Ishikawa (cell line): ENCODE measurements at regions not wholly inside any gene's neighbourhood (a gene's known extent, or its start where the extent isn't known, plus 50 kb on each side); places are given as distances from the start of the nearest gene placed in this dataset.

Experiments
- CEBPB ChIP-seq: IDR thresholded peaks from 2 replicates; pipeline ENCODE4 v1.6.1; 2012
- CREB1 ChIP-seq: IDR thresholded peaks from 2 replicates; pipeline ENCODE4 v1.6.1; 2012; ENCODE audit warnings: low read depth
- EGR1 ChIP-seq: IDR thresholded peaks from 2 replicates; pipeline ENCODE4 v1.6.1; 2012
- EP300 ChIP-seq: IDR thresholded peaks from 2 replicates; pipeline ENCODE4 v1.6.1; 2012; ENCODE audit warnings: borderline replicate concordance
- FOXM1 ChIP-seq: IDR thresholded peaks from 2 replicates; pipeline ENCODE4 v1.6.1; 2012; ENCODE audit warnings: low read depth, borderline replicate concordance
- MAX ChIP-seq: IDR thresholded peaks from 2 replicates; pipeline ENCODE4 v1.6.1; 2012
- NFIC ChIP-seq: IDR thresholded peaks from 2 replicates; pipeline ENCODE4 v1.6.1; 2012
- RAD21 ChIP-seq: IDR thresholded peaks from 2 replicates; pipeline ENCODE4 v1.6.1; 2012; ENCODE audit warnings: low read depth
- REST ChIP-seq: IDR thresholded peaks from 2 replicates; pipeline ENCODE4 v1.6.1; 2012; ENCODE audit warnings: low read depth, mild to moderate bottlenecking
- TAF1 ChIP-seq: IDR thresholded peaks from 2 replicates; pipeline ENCODE4 v1.6.1; 2012; ENCODE audit warnings: low read depth, mild to moderate bottlenecking
- TCF12 ChIP-seq: IDR thresholded peaks from 2 replicates; pipeline ENCODE4 v1.6.1; 2012; ENCODE audit warnings: low read depth
- TEAD4 ChIP-seq: IDR thresholded peaks from 2 replicates; pipeline ENCODE4 v1.6.1; 2012
- YY1 ChIP-seq: IDR thresholded peaks from 2 replicates; pipeline ENCODE4 v1.6.1; 2012; ENCODE audit warnings: low read depth
- ZBTB7A ChIP-seq: IDR thresholded peaks from 2 replicates; pipeline ENCODE4 v1.6.1; 2012; ENCODE audit warnings: low read depth
- TF ChIP-seq, protein P1 (sequence below): IDR thresholded peaks from 2 replicates; pipeline ENCODE4 v1.6.1; 2012

DNA sequence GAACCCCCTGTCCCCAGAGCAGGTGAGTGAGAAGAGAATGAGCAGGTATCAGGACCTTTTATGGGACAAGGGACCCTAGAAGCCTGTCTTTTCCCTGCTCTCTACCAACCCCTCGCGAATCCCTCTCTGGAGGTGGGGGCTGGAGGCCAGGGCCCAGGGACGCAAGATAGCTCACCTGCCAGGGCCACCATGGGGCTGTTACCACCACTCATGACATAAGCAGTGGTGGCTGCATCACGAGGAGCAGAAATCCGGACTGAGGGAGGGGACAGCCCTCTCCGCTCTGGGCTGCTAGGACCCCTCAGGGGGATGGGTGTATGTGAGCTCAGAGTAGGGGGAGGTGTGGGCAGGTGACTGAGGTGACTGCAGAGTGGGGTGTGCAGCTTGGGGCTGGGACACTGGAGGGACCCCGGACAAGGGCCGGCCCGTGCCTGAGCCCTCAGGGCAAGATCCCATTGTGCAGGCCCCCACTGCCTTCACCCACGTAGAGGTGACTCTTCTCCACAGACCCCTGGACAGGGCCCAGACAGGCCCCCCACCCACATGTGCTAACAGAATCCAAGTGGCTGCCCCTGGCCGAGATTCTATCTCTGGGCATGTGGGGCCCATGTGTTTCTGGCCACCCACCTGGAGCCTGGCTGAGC is 190.6 kb downstream of the TBC1D2B start:
- TF ChIP-seq TAF1, result no peak
- no peak for TF ChIP-seq ZBTB7A
- TF ChIP-seq YY1, result no peak
- TF ChIP-seq RAD21, result no peak
- no peak for TF ChIP-seq NFIC
- no peak for TF ChIP-seq EP300
- TF ChIP-seq EGR1, result no peak
- TF ChIP-seq TCF12, result no peak
- TF ChIP-seq CEBPB, result no peak
- TF ChIP-seq, protein P1, sequence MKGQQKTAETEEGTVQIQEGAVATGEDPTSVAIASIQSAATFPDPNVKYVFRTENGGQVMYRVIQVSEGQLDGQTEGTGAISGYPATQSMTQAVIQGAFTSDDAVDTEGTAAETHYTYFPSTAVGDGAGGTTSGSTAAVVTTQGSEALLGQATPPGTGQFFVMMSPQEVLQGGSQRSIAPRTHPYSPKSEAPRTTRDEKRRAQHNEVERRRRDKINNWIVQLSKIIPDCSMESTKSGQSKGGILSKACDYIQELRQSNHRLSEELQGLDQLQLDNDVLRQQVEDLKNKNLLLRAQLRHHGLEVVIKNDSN, result no peak
- TF ChIP-seq MAX, result no peak
- no peak for TF ChIP-seq FOXM1
- TF ChIP-seq REST, result no peak
- no peak for TF ChIP-seq TEAD4
- no peak for TF ChIP-seq CREB1

GRCh38 chr15:77881950-77882349 is 195.6 kb downstream of the TBC1D2B start:
- TF ChIP-seq EGR1 (no peak), CREB1 (no peak), TEAD4 (no peak), RAD21 (no peak), NFIC (no peak), ZBTB7A (no peak), CEBPB (no peak), EP300 (no peak), FOXM1 (no peak), YY1 (no peak)
- TF ChIP-seq, protein P1, result no peak

- TF ChIP-seq TCF12 (no peak), MAX (no peak), NFIC (no peak), EGR1 (no peak), TAF1 (no peak), ZBTB7A (no peak), TEAD4 (no peak), EP300 (no peak), CREB1 (no peak), CEBPB (no peak)
These were observed 199.5 kb downstream of the TBC1D2B start for GRCh38 chr15:77877869-77878577.

DNA sequence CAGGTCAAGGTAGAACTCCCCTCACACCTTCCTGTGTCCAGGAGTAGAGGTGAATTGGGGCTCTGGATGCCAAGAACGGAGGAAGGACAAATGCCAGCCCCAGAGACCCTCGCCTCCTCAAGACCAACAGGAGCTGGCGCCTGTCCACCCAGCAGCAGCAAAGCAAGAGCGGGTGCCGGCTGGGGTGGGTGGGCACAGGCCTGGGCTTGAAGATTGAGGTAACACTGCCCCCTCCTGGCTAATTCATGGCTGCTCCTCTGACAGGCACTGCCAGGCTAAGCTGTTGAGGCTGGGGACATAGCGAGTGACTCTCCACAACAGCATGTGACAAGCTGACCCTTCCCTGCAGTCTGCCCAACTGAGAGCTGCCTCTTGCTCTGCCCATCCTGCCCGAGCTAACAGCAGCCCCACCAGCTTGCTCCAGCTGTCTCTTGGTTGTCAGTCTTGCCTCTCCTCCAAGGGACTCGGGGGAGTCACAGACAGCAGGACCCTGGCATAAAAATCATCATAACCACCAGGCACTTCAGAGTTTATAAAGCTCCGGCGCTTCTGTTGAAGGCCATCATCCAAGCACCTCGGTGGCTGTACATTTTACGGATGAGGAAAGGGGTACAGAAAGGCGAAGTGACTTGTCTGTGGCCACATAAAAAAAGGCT is 202.3 kb downstream of the TBC1D2B start:
- peak; percentile 72 for TF ChIP-seq RAD21

DNA sequence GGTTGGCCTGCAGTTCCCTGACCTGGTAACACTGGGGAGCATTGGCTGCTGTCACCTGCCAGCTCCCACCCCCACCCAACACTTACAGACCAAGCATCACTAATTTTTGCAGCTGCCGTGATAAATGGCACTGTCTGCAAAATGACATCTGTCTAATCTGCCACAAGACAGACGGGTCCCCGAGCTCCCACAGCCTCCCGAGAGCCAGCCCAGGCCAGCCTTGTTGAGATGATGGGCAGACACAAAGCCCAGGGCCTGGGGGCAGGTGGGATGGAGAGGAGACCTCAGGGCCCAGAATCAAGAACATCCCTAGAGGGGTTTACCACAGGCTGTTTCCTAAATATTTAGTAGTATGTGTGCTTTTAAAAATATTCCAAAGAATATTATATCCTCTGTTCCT is 203.4 kb downstream of the TBC1D2B start:
- TF ChIP-seq RAD21, result no peak
- no peak for TF ChIP-seq TCF12
- TF ChIP-seq, protein P1, result no peak
- TF ChIP-seq CEBPB, result no peak
- TF ChIP-seq EP300, result no peak
- TF ChIP-seq REST, result no peak
